Nephron progenitor cell (in vitro differentiated cells): ENCODE measurements at regions not wholly inside any gene's neighbourhood (a gene's known extent, or its start where the extent isn't known, plus 50 kb on each side); places are given as distances from the start of the nearest gene placed in this dataset.

ENCODE experiments used
- DNase-seq: peaks from one replicate; pipeline ENCODE4 v3.0.0; 2021
- H3K27ac Mint-ChIP-seq: 2 replicates; pipeline ENCODE4 v1.8.0; 2021; ENCODE audit warnings: mild to moderate bottlenecking, moderate library complexity, mixed read lengths
- H3K27me3 Mint-ChIP-seq: 2 replicates; pipeline ENCODE4 v1.8.0; 2021; ENCODE audit warnings: mild to moderate bottlenecking, low read depth, mixed read lengths; ENCODE audit not compliant: poor library complexity
- H3K36me3 Mint-ChIP-seq: 2 replicates; pipeline ENCODE4 v1.8.0; 2021; ENCODE audit warnings: low read depth, mixed read lengths
- H3K4me1 Mint-ChIP-seq: 2 replicates; pipeline ENCODE4 v1.8.0; 2021; ENCODE audit warnings: mixed read lengths
- H3K4me3 Mint-ChIP-seq: 2 replicates; pipeline ENCODE4 v1.8.0; 2021; ENCODE audit warnings: mild to moderate bottlenecking, moderate library complexity, mixed read lengths
- H3K9me3 Mint-ChIP-seq: 2 replicates; pipeline ENCODE4 v1.8.0; 2021; ENCODE audit warnings: mild to moderate bottlenecking, moderate library complexity, mixed read lengths
- TF ChIP-seq, protein P1 (sequence below): fragments of 200-600 bp; sonication (generic); IDR thresholded peaks from 2 replicates; pipeline ENCODE4 v1.5.0; 2021; ENCODE audit warnings: antibody characterized with exemption

DNA sequence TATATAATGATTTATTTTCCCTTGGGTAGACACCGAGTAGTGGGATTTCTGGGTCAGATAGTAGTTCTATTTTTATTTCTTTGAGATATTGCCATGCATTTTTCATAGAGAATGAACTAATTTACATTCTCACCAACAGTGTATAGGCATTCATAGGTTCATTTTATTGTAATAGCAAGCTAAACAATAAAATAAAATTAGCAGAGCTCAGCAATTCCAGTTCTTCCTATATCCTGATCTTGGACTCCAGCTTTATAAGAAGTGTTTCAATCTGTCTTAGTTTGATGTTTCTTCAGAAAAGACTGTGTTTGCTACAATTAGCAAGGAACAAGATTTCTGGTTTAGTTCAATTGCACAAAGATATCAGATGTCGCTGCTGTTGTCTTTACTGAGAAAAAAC is 1024.4 kb upstream of the LRRTM1 start:
- no peak overlapping the region for H3K4me3 Mint-ChIP-seq
- no peak for DNase-seq
- no peaks in the 10 kb centered on the region for H3K4me1 Mint-ChIP-seq
- H3K27ac Mint-ChIP-seq: no peak overlapping the region
- H3K36me3 Mint-ChIP-seq: no peaks in the 10 kb centered on the region
- H3K27me3 Mint-ChIP-seq: peaks cover 4% of the 10 kb centered on the region
- TF ChIP-seq, protein P1, sequence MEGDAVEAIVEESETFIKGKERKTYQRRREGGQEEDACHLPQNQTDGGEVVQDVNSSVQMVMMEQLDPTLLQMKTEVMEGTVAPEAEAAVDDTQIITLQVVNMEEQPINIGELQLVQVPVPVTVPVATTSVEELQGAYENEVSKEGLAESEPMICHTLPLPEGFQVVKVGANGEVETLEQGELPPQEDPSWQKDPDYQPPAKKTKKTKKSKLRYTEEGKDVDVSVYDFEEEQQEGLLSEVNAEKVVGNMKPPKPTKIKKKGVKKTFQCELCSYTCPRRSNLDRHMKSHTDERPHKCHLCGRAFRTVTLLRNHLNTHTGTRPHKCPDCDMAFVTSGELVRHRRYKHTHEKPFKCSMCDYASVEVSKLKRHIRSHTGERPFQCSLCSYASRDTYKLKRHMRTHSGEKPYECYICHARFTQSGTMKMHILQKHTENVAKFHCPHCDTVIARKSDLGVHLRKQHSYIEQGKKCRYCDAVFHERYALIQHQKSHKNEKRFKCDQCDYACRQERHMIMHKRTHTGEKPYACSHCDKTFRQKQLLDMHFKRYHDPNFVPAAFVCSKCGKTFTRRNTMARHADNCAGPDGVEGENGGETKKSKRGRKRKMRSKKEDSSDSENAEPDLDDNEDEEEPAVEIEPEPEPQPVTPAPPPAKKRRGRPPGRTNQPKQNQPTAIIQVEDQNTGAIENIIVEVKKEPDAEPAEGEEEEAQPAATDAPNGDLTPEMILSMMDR: no peak
- H3K9me3 Mint-ChIP-seq: peaks cover 2% of the 10 kb centered on the region

DNA sequence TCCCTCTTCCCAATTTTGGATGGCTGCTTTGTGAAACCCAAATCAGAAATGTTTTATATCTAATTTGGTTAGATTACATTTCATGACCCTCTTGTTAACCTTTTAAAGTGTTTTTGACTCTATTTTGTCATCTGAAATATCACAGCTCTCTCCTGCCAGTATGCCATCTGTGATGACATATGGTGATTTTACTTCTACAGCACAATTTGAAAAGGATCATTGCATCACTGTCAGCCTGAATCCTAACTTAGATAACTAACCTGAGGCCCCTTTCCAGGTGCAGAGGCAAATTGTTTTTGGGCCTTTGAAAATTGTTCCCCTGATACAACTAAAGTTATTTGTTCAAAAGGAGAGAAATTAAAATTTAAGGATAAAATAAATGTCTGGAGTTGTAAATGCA is 1023.4 kb upstream of the LRRTM1 start:
- Mint-ChIP-seq H3K27me3 (peaks cover 4% of the 10 kb centered on the region), H3K36me3 (no peaks in the 10 kb centered on the region), H3K9me3 (peaks cover 13% of the 10 kb centered on the region), H3K4me1 (no peaks in the 10 kb centered on the region), H3K27ac (no peak overlapping the region), H3K4me3 (no peak overlapping the region)
- TF ChIP-seq, protein P1: no peak
- no peak for DNase-seq

DNA sequence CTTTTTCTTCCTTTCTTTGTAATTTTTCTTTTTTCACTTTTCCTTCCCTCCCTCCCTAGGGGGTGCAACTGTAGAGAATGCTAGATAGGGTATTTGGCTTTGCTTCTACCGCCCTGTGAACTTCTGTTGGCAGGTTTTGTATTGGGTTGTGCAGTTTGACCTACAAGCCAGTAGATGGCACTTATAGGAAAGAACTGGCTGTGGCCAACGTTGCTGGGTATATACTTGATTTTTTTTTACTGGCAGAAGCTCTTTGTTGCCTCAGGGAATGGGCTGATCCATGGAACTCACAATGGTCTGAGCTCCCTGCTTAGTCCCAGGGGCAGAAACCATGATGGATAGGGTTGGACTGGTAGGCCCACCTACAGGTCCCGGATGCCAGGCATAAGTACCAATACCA is 1019.5 kb upstream of the LRRTM1 start:
- Mint-ChIP-seq H3K4me1 (no peaks in the 10 kb centered on the region), H3K27ac (no peak overlapping the region), H3K36me3 (no peaks in the 10 kb centered on the region), H3K27me3 (peaks cover 4% of the 10 kb centered on the region), H3K4me3 (no peak overlapping the region), H3K9me3 (peaks cover 19% of the 10 kb centered on the region)
- TF ChIP-seq, protein P1: peak; percentile 25
- no peak for DNase-seq

DNA sequence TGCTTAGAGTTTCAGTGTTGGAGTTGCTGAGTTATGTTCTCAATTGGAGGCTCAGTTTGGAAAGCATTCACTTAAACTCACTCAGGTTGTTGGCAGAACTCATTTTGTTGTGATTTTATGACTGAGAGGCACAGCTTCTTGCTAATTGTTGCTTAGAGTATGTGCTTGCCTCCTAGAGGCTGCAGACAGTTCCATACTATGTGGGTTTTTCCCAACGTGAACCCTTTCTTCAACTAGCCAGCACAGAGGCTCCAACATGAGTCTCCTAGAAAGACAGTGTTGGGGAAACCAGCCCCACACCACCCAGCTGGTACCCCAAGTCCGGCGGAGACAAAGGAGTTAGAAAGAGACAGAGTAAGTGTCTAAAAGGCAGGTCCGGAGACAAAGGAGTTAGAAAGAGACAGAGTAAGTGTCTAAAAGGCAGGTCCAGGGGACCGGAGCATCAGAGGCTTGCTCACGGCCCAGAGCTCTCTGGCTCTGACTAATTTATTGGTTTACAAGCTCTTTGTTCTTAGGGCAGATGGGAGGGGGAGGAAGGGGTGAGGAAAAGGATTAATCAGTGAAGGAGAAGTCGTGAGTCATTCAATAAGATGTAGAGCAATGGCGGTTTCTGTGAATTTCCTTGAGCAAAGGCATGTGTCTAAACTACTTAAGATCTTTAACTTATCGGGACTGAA is 999.7 kb upstream of the LRRTM1 start:
- DNase-seq: peak; percentile 12
- Mint-ChIP-seq H3K9me3 (peaks cover 25% of the 10 kb centered on the region), H3K27ac (peak overlapping the region; percentile 89), H3K4me1 (peaks cover 26% of the 10 kb centered on the region), H3K27me3 (no peaks in the 10 kb centered on the region), H3K36me3 (peaks cover 5% of the 10 kb centered on the region), H3K4me3 (peak overlapping the region; percentile 41)
- TF ChIP-seq, protein P1: no peak

DNA sequence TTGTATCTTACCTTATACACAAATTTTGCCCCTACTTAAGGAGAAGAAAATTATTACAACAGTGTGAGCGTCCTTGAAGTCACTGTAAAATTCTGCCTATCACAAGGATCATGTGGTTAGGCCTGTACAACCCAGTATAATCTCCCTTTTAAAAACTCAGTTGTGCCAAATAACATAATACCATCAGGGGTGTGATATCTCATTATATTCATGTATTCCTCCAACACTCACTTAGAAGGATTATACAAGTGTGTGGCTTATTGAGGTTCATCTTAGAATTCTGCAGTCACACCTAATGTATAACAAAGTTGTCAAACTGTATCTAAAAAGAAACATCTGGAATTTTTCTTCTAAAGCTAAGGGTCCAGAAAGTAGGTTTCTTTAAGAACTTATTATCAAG is 998.8 kb upstream of the LRRTM1 start:
- Mint-ChIP-seq H3K4me1 (peaks cover 26% of the 10 kb centered on the region), H3K36me3 (peaks cover 5% of the 10 kb centered on the region), H3K27me3 (no peaks in the 10 kb centered on the region), H3K9me3 (peaks cover 25% of the 10 kb centered on the region), H3K4me3 (no peak overlapping the region), H3K27ac (no peak overlapping the region)
- TF ChIP-seq, protein P1: no peak
- DNase-seq: no peak

DNA sequence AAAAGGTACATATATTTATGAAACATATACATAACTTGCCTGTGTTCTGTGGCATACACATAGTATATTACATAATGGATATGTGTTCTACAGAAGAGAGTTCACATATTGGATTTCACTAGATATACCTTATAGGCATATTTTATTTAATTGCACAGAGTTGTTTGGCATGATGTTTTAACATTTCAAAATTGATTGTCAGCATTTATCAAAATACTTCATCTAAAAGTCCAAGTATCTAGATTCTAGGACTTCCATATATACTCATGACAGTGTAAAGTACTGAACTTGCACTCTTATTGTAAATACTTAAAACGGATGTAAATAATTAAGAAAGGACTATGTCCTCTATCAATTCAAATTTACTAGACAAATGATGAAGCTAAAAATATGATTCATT is 995.3 kb upstream of the LRRTM1 start:
- H3K36me3 Mint-ChIP-seq: no peaks in the 10 kb centered on the region
- TF ChIP-seq, protein P1: no peak
- H3K27ac Mint-ChIP-seq: no peak overlapping the region
- no peak overlapping the region for H3K4me3 Mint-ChIP-seq
- peaks cover 14% of the 10 kb centered on the region for H3K9me3 Mint-ChIP-seq
- peaks cover 16% of the 10 kb centered on the region for H3K4me1 Mint-ChIP-seq
- no peaks in the 10 kb centered on the region for H3K27me3 Mint-ChIP-seq
- no peak for DNase-seq
